LNCaP clone FGC (cell line): ENCODE measurements at regions not wholly inside any gene's neighbourhood (a gene's known extent, or its start where the extent isn't known, plus 50 kb on each side); places are given as distances from the start of the nearest gene placed in this dataset.

Experiments
- DNase-seq: peaks from one replicate; pipeline ENCODE4 v3.0.0-alpha.2; 2011; ENCODE audit warnings: low read depth
- H3K4me3 ChIP-seq: 2 replicates; pipeline ENCODE4 v1.5.1; 2011; ENCODE audit warnings: mild to moderate bottlenecking, low read depth, low read length, control low read depth
- TF ChIP-seq, protein P1 (sequence below): IDR thresholded peaks from 2 replicates; pipeline ENCODE4 v1.5.1; 2012; ENCODE audit warnings: mild to moderate bottlenecking; ENCODE audit not compliant: control insufficient read depth, insufficient read depth; ENCODE audit errors: extremely low read depth

DNA sequence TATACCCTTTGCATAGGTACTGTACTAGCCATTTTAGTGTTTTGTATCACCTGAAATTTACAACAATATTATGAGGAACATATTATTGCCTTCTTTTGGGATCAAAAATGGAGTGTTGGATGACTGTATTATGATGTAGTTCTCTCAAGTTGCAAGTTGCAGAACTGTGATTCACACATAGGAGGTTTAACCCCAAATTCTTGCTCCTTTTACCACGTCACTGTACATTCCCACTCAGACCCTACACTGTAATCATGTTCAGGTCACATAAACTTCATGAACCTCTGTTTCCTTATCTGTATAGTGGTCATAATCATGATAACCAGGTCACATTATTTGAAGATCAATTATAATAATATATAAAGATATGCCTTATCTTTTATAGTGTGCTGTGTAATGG lies 925.1 kb upstream of the TENM4 start:
- TF ChIP-seq, protein P1, sequence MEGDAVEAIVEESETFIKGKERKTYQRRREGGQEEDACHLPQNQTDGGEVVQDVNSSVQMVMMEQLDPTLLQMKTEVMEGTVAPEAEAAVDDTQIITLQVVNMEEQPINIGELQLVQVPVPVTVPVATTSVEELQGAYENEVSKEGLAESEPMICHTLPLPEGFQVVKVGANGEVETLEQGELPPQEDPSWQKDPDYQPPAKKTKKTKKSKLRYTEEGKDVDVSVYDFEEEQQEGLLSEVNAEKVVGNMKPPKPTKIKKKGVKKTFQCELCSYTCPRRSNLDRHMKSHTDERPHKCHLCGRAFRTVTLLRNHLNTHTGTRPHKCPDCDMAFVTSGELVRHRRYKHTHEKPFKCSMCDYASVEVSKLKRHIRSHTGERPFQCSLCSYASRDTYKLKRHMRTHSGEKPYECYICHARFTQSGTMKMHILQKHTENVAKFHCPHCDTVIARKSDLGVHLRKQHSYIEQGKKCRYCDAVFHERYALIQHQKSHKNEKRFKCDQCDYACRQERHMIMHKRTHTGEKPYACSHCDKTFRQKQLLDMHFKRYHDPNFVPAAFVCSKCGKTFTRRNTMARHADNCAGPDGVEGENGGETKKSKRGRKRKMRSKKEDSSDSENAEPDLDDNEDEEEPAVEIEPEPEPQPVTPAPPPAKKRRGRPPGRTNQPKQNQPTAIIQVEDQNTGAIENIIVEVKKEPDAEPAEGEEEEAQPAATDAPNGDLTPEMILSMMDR = no peak
- no peak overlapping the region for H3K4me3 ChIP-seq
- DNase-seq = no peak

DNA sequence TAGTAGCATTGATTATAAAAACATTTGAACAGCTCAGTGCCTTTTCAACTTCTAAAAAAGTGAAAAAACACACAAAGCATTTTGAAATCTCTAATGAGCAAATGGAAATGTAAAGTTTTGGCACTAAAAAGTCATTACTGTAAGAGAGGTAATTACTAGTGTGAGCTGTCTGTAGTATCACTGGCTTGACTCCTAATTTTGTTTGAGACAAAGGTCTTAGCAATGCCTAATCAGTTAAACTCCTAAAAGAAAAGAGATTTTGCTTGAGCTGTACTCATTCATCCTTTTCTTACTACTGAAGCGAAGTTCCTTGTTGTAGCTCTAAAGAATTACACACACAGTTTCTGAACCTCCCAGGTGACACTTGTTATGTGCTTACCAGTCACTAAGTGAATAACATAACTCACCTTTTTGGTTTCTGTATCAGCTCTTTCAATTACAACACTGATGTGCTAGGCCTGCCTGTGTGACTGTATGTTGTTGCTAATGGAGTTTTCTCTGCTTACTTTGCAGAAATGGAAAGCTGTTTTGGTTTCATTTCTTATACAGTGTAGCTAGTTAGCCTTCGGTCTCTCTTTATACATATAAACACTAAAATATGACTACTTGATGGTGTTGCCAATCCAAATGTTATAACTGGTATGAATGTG lies 924.4 kb upstream of the TENM4 start:
- no peak overlapping the region for H3K4me3 ChIP-seq
- TF ChIP-seq, protein P1 = no peak
- no peak for DNase-seq

DNA sequence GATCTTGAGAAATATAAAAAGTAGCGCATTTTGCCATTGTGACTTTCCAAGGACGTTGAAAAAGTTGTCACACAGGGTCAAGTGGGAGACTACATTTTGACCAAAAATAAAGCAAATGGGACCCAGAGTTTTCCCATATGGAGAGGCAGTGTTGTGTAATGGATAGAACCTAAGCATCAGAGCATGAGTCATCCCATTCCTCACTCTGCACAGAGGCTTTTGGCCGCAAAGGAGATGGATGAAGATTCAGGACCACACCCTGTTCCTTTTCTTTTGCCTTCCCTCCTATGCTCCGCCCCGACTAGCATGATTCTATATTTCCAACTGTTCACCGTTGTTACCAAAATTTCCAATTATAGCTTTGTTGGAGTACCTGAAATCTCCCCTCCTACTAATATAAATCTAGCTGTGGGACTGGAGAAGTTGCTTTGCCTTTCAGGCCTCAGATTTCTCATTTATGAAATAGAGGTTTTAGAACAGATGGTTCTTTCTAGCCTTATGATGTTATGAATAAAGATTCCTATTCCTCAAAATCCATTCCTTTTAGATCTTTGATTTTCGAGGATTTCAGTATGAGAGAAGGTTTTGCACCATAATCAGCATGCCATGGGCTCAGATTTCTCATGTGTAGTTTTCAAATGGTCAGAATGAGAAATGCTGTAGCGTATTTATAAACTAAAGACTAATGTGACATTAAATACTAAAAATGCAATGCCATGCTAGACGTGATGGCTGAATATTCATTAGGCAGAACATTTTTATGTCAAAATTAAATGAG lies 921.9 kb upstream of the TENM4 start:
- no peak overlapping the region for H3K4me3 ChIP-seq
- TF ChIP-seq, protein P1 = no peak
- no peak for DNase-seq

DNA sequence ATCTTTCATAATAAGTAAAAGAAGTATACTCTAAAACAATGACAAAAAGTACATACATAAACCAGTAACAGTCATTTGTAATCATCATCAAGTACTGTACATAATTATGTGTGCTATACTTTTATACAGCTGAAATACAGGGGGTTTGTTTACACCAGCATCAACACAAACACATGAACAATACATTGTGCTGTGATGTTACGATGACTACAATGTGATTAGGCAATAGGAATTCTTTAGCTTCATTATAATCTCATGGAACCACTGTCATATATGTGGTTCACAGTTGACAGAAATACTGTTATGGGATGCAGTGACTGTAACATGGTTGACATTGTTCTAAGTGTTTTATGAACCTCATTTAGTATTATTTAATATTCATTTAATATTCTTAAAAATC lies 914.4 kb upstream of the TENM4 start:
- TF ChIP-seq, protein P1 = no peak
- H3K4me3 ChIP-seq = no peak overlapping the region
- no peak for DNase-seq

DNA sequence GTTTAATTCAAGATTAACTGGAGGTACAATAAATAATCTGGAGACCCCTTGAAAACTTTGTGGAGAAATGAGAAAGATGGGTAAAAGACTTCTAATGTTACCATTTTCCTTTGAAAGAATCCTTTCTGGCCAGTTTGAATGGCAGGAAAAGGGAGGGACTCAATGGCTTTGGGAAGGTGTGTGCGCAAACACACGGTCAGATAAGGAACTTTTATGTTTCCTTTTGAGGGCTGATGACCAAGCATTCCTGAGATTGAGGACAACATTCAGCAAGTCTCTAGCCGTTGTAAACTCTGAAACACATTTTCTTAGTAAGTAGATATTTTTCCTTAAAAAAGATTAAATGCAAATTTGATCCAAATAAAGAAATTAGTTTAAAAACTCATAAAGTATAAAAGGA lies 909.7 kb upstream of the TENM4 start:
- TF ChIP-seq, protein P1 = no peak
- no peak overlapping the region for H3K4me3 ChIP-seq
- no peak for DNase-seq

DNA sequence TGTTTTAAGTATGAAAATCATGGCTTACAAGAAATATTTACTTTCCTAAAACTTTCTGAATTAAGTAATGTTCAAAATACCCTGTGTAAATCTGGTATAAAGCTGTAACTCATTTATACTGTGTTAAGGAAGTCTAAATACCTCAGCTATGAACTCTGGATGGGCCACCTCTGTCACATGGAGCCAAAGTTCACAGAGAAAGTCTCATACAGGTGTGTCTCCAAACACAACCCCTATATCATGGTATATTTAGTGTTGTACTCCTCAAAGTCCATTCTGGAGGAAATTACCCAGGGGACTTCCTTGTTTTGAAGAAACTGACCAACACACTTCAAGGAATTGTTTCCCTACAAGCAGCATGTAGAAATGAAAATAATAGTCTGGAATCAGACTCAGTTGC lies 909.2 kb upstream of the TENM4 start:
- no peak overlapping the region for H3K4me3 ChIP-seq
- TF ChIP-seq, protein P1 = no peak
- DNase-seq = no peak
